Peyer's patch (tissue), 4 donors: ENCODE measurements at regions not wholly inside any gene's neighbourhood (a gene's known extent, or its start where the extent isn't known, plus 50 kb on each side); places are given as distances from the start of the nearest gene placed in this dataset.

Experiments used
- POLR2A ChIP-seq, 2 donors: fragments of 450-650 bp; IDR thresholded peaks; one replicate each; pipeline ENCODE4 v1.5.1; 2017; ENCODE audit warnings: antibody characterized with exemption in 2 of 2, mild to moderate bottlenecking in 2 of 2, moderate library complexity in 2 of 2
- TF ChIP-seq, protein P1 (sequence below), 6 experiments: fragments of 450-650 bp in 4 of 6; fragments of 200-600 bp in 2 of 6; sonication (generic) in 1 of 6; IDR thresholded peaks; one replicate each; pipeline ENCODE4 v1.5.1; 2017 to 2019; ENCODE audit warnings: antibody characterized with exemption in 6 of 6, mild to moderate bottlenecking in 3 of 6, moderate library complexity in 1 of 6

DNA sequence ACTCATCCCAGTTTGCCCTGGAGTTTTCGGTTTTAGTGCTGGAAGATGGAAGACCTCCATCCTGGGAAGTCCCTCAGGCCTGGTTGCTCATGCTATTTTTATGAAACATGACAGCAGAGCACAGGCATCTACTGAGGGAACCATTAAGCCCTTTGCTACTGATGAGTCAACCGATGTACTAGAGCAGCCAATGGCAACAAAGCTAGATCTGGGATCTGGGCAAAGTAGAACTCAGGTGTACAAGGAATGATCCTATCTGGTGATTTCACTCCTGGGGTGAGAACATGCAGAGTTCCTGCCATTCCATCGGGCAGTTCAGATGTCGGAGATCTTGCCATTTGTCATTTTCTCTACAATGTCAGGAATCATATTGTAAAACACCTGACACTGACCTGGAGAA is 166.2 kb upstream of the NSMCE3 start:
- TF ChIP-seq, protein P1, sequence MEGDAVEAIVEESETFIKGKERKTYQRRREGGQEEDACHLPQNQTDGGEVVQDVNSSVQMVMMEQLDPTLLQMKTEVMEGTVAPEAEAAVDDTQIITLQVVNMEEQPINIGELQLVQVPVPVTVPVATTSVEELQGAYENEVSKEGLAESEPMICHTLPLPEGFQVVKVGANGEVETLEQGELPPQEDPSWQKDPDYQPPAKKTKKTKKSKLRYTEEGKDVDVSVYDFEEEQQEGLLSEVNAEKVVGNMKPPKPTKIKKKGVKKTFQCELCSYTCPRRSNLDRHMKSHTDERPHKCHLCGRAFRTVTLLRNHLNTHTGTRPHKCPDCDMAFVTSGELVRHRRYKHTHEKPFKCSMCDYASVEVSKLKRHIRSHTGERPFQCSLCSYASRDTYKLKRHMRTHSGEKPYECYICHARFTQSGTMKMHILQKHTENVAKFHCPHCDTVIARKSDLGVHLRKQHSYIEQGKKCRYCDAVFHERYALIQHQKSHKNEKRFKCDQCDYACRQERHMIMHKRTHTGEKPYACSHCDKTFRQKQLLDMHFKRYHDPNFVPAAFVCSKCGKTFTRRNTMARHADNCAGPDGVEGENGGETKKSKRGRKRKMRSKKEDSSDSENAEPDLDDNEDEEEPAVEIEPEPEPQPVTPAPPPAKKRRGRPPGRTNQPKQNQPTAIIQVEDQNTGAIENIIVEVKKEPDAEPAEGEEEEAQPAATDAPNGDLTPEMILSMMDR (IDR thresholded peaks at IDR 0.05), result no peak
- no peak for TF ChIP-seq POLR2A (IDR thresholded peaks at IDR 0.05)
